ENCODE measurements at regions not wholly inside any gene's neighbourhood (a gene's known extent, or its start where the extent isn't known, plus 50 kb on each side); places are given as distances from the start of the nearest gene placed in this dataset.
A peak's percentile ranks its signal among the peaks of the same experiment; 100 is the strongest.

- no peaks in the 10 kb centered on the region for H3K36me3 ChIP-seq
- TF ChIP-seq CTCF (IDR thresholded peaks at IDR 0.05), result no peak
- no peak overlapping the region for H3K27ac ChIP-seq
- H3K9me3 ChIP-seq, result no peaks in the 10 kb centered on the region
- no peak for DNase-seq
- H3K4me1 ChIP-seq, result peaks cover 0 to 13% (median 10%) of the 10 kb centered on the region in 4 donors
- intact Hi-C loops (cut with DNase I; ENCODE audit: low total_unique reads), result no loop called here
- H3K4me3 ChIP-seq, result no peak overlapping the region
- no peaks in the 10 kb centered on the region for H3K27me3 ChIP-seq
Measured at GRCh38 chr1:226816576-226816975, 53.8 kb upstream of the PSEN2 start.

GRCh38 chr1:226814751-226815537 is 55.5 kb upstream of the PSEN2 start:
- Histone ChIP-seq H3K4me1 (peaks cover 0 to 15% (median 3%) of the 10 kb centered on the region in 4 donors), H3K36me3 (no peaks in the 10 kb centered on the region), H3K9me3 (no peaks in the 10 kb centered on the region), H3K27ac (peak overlapping the region; percentile 28 to 41), H3K27me3 (no peaks in the 10 kb centered on the region), H3K4me3 (no peak overlapping the region)
- peak in 1 of 2 donors; percentile 51 for DNase-seq
- intact Hi-C loops (cut with DNase I; ENCODE audit: low total_unique reads), result no loop called here
- TF ChIP-seq CTCF (IDR thresholded peaks at IDR 0.05), result no peak

- peak overlapping the region; percentile 28 to 41 for H3K27ac ChIP-seq
- no peak for TF ChIP-seq CTCF (IDR thresholded peaks at IDR 0.05)
- H3K27me3 ChIP-seq, result no peaks in the 10 kb centered on the region
- intact Hi-C loops (cut with DNase I; ENCODE audit: low total_unique reads), result no loop called here
- peaks cover 0 to 16% (median 3%) of the 10 kb centered on the region in 4 donors for H3K4me1 ChIP-seq
- no peak for DNase-seq
- H3K36me3 ChIP-seq, result no peaks in the 10 kb centered on the region
- no peak overlapping the region for H3K4me3 ChIP-seq
- H3K9me3 ChIP-seq, result no peaks in the 10 kb centered on the region
Measured at GRCh38 chr1:226813671-226814591, 56.5 kb upstream of the PSEN2 start.

- no peaks in the 10 kb centered on the region for H3K36me3 ChIP-seq
- no peak for DNase-seq
- H3K4me3 ChIP-seq, result no peak overlapping the region
- H3K9me3 ChIP-seq, result no peaks in the 10 kb centered on the region
- H3K27me3 ChIP-seq, result no peaks in the 10 kb centered on the region
- TF ChIP-seq CTCF (IDR thresholded peaks at IDR 0.05), result no peak
- no peak overlapping the region for H3K27ac ChIP-seq
- intact Hi-C loops (cut with DNase I; ENCODE audit: low total_unique reads), result no loop called here
- H3K4me1 ChIP-seq, result peaks cover 0 to 16% (median 3%) of the 10 kb centered on the region in 4 donors
Measured at GRCh38 chr1:226810681-226811080, 59.7 kb upstream of the PSEN2 start.

GRCh38 chr1:226809785-226810571 is 60.4 kb upstream of the PSEN2 start:
- Histone ChIP-seq H3K4me3 (no peak overlapping the region), H3K4me1 (peaks cover 0 to 10% (median 3%) of the 10 kb centered on the region in 4 donors), H3K36me3 (no peaks in the 10 kb centered on the region), H3K9me3 (no peaks in the 10 kb centered on the region), H3K27me3 (no peaks in the 10 kb centered on the region), H3K27ac (no peak overlapping the region)
- intact Hi-C loops (cut with DNase I; ENCODE audit: low total_unique reads), result no loop called here
- no peak for DNase-seq
- TF ChIP-seq CTCF (IDR thresholded peaks at IDR 0.05), result no peak

All from tibial artery (tissue), 4 donors.